ENCODE measurements at regions not wholly inside any gene's neighbourhood (a gene's known extent, or its start where the extent isn't known, plus 50 kb on each side); places are given as distances from the start of the nearest gene placed in this dataset.

DNA sequence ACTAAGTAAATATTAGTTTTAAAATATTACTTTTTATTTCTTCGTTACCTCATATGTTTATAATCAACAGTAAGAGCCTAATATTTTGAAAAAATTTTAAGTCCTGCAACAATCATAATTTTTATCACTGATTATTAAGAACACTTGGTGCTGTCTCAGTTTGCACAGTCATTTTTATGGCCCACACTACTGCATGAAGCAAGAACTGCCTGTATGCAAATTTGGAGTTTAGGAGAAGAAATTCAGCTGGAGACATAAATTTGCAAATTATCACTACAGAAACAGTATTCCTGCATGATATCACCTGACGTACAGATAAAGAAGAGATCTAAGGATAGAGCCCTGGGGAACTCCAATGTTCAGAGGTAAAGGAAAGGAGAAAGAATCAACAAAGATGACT lies 144.1 kb upstream of the RBBP8 start:
- no peak for DNase-seq (ENCODE audit: low read depth)
- TF ChIP-seq, protein P1, sequence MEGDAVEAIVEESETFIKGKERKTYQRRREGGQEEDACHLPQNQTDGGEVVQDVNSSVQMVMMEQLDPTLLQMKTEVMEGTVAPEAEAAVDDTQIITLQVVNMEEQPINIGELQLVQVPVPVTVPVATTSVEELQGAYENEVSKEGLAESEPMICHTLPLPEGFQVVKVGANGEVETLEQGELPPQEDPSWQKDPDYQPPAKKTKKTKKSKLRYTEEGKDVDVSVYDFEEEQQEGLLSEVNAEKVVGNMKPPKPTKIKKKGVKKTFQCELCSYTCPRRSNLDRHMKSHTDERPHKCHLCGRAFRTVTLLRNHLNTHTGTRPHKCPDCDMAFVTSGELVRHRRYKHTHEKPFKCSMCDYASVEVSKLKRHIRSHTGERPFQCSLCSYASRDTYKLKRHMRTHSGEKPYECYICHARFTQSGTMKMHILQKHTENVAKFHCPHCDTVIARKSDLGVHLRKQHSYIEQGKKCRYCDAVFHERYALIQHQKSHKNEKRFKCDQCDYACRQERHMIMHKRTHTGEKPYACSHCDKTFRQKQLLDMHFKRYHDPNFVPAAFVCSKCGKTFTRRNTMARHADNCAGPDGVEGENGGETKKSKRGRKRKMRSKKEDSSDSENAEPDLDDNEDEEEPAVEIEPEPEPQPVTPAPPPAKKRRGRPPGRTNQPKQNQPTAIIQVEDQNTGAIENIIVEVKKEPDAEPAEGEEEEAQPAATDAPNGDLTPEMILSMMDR (IDR thresholded peaks at IDR 0.05; ENCODE audit: insufficient read depth, low read depth, low read length): no peak
- Histone ChIP-seq H3K27me3 (ENCODE audit: control insufficient read depth, insufficient read depth, low read length) (peaks cover 17% of the 10 kb centered on the region), H3K36me3 (ENCODE audit: control insufficient read depth, insufficient read depth, low read length) (no peaks in the 10 kb centered on the region), H3K4me3 (ENCODE audit: low read depth, low read length) (no peak overlapping the region)
- ChIA-PET POLR2A (no interaction called here), CTCF (interaction anchor here (1.0 to 3.1 kb wide), 2 partner anchors 10 to 14 kb away, joined by 3 to 12 read pairs; no protein-coding TSS in a partner anchor)

DNA sequence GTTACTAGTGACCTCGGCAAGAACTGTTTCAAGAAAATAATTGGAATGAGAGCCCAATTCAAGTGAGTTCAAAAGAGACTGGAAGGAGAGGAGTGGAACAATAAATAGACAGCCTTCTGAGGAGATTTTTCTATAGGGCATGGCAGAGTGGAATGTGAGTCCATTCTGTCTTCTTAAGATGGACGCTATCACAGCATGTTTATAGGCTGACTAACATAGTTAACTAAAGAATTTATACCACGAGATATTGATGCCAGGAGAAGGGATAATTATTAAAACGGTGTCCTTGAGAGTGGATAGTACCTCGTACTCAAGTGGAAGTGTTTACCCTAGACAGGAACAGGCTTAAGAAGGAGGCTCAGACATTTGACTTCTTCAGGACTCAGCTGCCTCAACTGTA lies 143.5 kb upstream of the RBBP8 start:
- H3K36me3 ChIP-seq (ENCODE audit: control insufficient read depth, insufficient read depth, low read length): no peaks in the 10 kb centered on the region
- H3K27me3 ChIP-seq (ENCODE audit: control insufficient read depth, insufficient read depth, low read length): peaks cover 15% of the 10 kb centered on the region
- H3K4me3 ChIP-seq (ENCODE audit: low read depth, low read length): no peak overlapping the region
- TF ChIP-seq, protein P1 (IDR thresholded peaks at IDR 0.05; ENCODE audit: insufficient read depth, low read depth, low read length): no peak
- CTCF ChIA-PET: interaction anchor here (1.0 to 3.1 kb wide), 2 partner anchors 9 to 13 kb away, joined by 3 to 12 read pairs; no protein-coding TSS in a partner anchor
- DNase-seq (ENCODE audit: low read depth): no peak
- POLR2A ChIA-PET: no interaction called here

DNA sequence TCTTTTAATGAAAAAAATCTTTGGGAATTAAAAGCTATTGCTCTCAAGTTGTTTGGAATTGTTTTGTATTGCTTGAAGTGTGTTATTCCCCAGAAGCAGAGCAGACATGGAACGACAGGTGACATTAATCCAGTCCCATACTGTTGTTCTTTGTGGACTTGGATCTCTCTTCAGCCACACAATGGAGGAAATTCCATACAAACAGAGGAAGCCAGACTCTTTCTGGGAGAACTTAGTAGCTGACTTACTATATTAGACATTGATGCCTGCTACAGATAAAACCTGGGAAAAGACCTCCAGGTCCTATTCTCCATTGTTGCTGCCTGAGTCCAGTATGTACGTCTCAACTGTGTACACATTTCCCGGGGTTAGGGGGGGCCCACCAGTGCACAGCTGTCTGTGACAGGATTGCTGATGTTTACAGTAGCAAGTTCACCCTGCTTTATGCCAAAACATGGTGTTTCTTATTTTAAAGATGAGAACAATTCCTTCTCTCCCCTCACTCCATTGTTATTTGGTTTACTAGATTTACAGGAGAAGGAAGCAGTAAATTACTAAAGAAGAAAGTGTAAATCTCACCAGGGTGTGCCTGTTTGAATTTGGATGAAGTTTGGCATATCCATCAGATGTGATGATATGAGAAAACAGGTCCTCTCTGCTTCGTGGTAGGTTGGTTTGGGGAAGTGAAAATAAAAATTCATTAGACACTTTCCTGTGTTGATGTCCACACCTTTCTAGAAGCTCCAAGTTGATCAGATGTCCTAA lies 142.4 kb upstream of the RBBP8 start:
- CTCF ChIA-PET: interaction anchor here (1.4 to 3.1 kb wide), 2 partner anchors 8 to 140 kb away, joined by 3 to 12 read pairs; no protein-coding TSS in a partner anchor
- no peaks in the 10 kb centered on the region for H3K36me3 ChIP-seq (ENCODE audit: control insufficient read depth, insufficient read depth, low read length)
- H3K27me3 ChIP-seq (ENCODE audit: control insufficient read depth, insufficient read depth, low read length): peaks cover 15% of the 10 kb centered on the region
- TF ChIP-seq, protein P1 (IDR thresholded peaks at IDR 0.05; ENCODE audit: insufficient read depth, low read depth, low read length): no peak
- DNase-seq (ENCODE audit: low read depth): no peak
- no peak overlapping the region for H3K4me3 ChIP-seq (ENCODE audit: low read depth, low read length)
- POLR2A ChIA-PET: no interaction called here

DNA sequence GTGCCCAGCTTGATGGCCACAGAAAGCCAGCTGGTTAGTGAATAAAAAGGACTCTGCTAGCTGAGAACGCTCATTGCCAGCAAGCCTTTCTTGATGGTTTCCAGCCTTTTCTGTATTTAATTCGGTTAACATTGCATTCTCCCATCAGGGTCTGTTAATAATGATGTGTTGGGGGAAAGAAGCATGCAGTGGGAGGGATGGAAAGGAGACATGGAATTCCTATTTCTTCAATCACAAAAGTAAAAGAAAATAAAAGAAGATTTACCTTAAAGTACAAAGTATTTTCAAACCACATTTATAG lies 141.9 kb upstream of the RBBP8 start:
- DNase-seq (ENCODE audit: low read depth): no peak
- no peak overlapping the region for H3K4me3 ChIP-seq (ENCODE audit: low read depth, low read length)
- POLR2A ChIA-PET: no interaction called here
- H3K27me3 ChIP-seq (ENCODE audit: control insufficient read depth, insufficient read depth, low read length): peaks cover 15% of the 10 kb centered on the region
- no peaks in the 10 kb centered on the region for H3K36me3 ChIP-seq (ENCODE audit: control insufficient read depth, insufficient read depth, low read length)
- TF ChIP-seq, protein P1 (IDR thresholded peaks at IDR 0.05; ENCODE audit: insufficient read depth, low read depth, low read length): no peak
- CTCF ChIA-PET: interaction anchor here (0.7 to 3.1 kb wide), 3 partner anchors 8 to 140 kb away, joined by 3 to 12 read pairs (median 3); no protein-coding TSS in a partner anchor

DNA sequence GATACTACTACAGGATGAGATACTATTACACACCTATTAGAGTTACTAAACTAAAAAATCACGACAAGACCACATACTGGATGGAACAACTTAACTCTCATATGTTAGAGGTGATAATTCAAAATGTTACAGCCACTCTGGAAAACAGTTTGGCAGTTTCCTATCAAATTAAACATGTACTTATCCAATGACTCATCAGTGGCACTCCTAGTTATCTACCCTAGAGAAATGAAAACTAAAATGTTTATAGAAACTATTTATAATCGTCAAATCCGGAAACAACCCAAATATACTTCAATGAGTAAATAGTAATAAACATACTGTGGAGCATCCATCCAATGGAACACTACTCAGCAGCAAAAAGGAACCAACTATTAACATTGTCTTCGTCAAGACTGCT lies 137.0 kb upstream of the RBBP8 start:
- no peak overlapping the region for H3K4me3 ChIP-seq (ENCODE audit: low read depth, low read length)
- ChIA-PET POLR2A (no interaction called here), CTCF (no interaction called here)
- TF ChIP-seq, protein P1 (IDR thresholded peaks at IDR 0.05; ENCODE audit: insufficient read depth, low read depth, low read length): no peak
- H3K36me3 ChIP-seq (ENCODE audit: control insufficient read depth, insufficient read depth, low read length): no peaks in the 10 kb centered on the region
- no peak for DNase-seq (ENCODE audit: low read depth)
- H3K27me3 ChIP-seq (ENCODE audit: control insufficient read depth, insufficient read depth, low read length): peaks cover 6% of the 10 kb centered on the region
